ENCODE measurements at regions not wholly inside any gene's neighbourhood (a gene's known extent, or its start where the extent isn't known, plus 50 kb on each side); places are given as distances from the start of the nearest gene placed in this dataset.

- DNase-seq, result no peak
- H3K18ac ChIP-seq (ENCODE audit: insufficient read length, low read depth, low read length), result no peak overlapping the region
- H3K4ac ChIP-seq (ENCODE audit: low read depth, low read length), result no peak overlapping the region
- no peak overlapping the region for H3K27ac ChIP-seq (ENCODE audit: insufficient read length, low read depth, low read length)
- no peaks in the 10 kb centered on the region for H3K23me2 ChIP-seq (ENCODE audit: insufficient read length, low read depth, low read length, poor library complexity, severe bottlenecking)
- no peak overlapping the region for H3K14ac ChIP-seq (ENCODE audit: insufficient read depth, low read length)
- no peaks in the 10 kb centered on the region for H3K27me3 ChIP-seq (ENCODE audit: insufficient read depth, low read length)
- peaks cover 3 to 4% of the 10 kb centered on the region in 2 experiments; a peak in 2 of 4 replicates for H3K4me1 Mint-ChIP-seq
- H2AFZ ChIP-seq (ENCODE audit: low read length), result no peak overlapping the region
- H3K79me2 ChIP-seq (ENCODE audit: insufficient read depth, low read length), result no peaks in the 10 kb centered on the region
- H3T11ph ChIP-seq (ENCODE audit: low read length), result no peak overlapping the region
- no peak for TF ChIP-seq CTCF (conservative IDR thresholded peaks at IDR 0.05)
- H3K27me3 Mint-ChIP-seq (ENCODE audit: low read depth), result no peaks in the 10 kb centered on the region
- no peak overlapping the region for H3K56ac ChIP-seq (ENCODE audit: insufficient read length, low read depth, low read length)
- H4K91ac ChIP-seq (ENCODE audit: insufficient read length, low read depth, low read length), result no peak overlapping the region
- no peak overlapping the region for H2BK15ac ChIP-seq (ENCODE audit: low read depth, low read length)
- H3K9me3 Mint-ChIP-seq, result peaks cover 4 to 5% of the 10 kb centered on the region in 2 experiments; a peak in 2 of 5 replicates
- no peak overlapping the region for H2BK120ac ChIP-seq (ENCODE audit: low read depth, low read length, poor library complexity, severe bottlenecking)
- no peak overlapping the region for H2AK5ac ChIP-seq (ENCODE audit: insufficient read length, low read length)
- no peak overlapping the region for H3K4me3 Mint-ChIP-seq
- H2BK12ac ChIP-seq (ENCODE audit: insufficient read length, low read depth, low read length), result no peak overlapping the region
- no peak overlapping the region for H4K8ac ChIP-seq (replicated peaks; ENCODE audit: insufficient read length, low read depth, low read length)
- no CpG with 5 or more reads among the region's 2 CpGs for WGBS (ENCODE audit: extremely low coverage, insufficient read length, low lambda C conversion rate)
- no peak overlapping the region for H3K27ac Mint-ChIP-seq
- H3K9ac ChIP-seq (ENCODE audit: extremely low read depth, insufficient read length, low read length), result no peak overlapping the region
- no peak overlapping the region for H3K4me2 ChIP-seq (ENCODE audit: insufficient read depth, insufficient read length, low read length)
- no peaks in the 10 kb centered on the region for H3K79me1 ChIP-seq (ENCODE audit: insufficient read depth, low read depth, low read length, poor library complexity, severe bottlenecking)
- no peaks in the 10 kb centered on the region for H3K9me3 ChIP-seq (ENCODE audit: control insufficient read depth, low read depth, low read length)
- H3K23ac ChIP-seq (ENCODE audit: insufficient read length, low read depth, low read length), result no peak overlapping the region
- no peaks in the 10 kb centered on the region for H4K20me1 ChIP-seq (ENCODE audit: control insufficient read depth, insufficient read depth, insufficient read length)
- H3K36me3 Mint-ChIP-seq (ENCODE audit: insufficient read depth in 1 of 3, low read depth in 3 of 3), result no peaks in the 10 kb centered on the region; a peak in 1 of 7 replicates
- peaks cover 3% of the 10 kb centered on the region; the same call in 1 of the 2 replicates for H3K4me1 ChIP-seq (ENCODE audit: insufficient read depth, low read length)
- H2BK5ac ChIP-seq (ENCODE audit: insufficient read length, low read length), result no peak overlapping the region
- H2BK20ac ChIP-seq (ENCODE audit: low read depth, low read length, poor library complexity, severe bottlenecking), result no peak overlapping the region
- H4K5ac ChIP-seq (ENCODE audit: insufficient read length, low read depth, low read length), result no peak overlapping the region
These were observed 56.3 kb upstream of the PRL start for GRCh38 chr6:22353101-22353500.
